ENCODE measurements at regions not wholly inside any gene's neighbourhood (a gene's known extent, or its start where the extent isn't known, plus 50 kb on each side); places are given as distances from the start of the nearest gene placed in this dataset.

DNA sequence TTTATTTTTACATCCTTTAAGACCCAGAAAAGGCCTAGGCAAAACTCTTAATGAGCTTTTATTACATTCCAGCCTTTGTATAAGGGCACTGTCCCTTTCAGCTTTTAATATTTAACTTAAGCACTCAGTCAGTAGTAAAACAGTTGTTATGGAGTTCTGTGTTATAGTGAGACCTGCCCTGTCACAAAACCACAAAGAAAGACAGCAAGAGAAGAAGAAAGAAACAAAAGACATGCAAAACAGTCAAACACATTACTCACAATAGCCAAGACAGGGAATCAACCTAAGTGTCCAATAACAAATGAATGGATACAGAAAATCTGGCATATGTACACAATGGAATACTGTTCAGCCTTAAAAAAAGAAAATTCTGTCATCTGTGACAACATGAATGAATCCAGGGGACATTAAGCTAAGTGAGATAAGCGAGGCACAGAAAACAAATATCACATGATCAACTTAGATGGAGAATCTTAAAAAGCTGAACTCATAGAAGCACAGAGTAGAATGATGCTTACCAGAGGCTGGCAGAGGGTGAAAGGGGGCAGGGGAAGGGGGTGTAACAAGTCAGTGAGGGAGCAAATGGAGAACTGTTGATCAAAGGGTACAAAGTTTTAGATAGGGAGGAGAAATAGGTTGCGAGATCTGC lies 63.8 kb upstream of the CCNG1 start:
- Mint-ChIP-seq H3K4me1 (ENCODE audit: low read depth, unreplicated experiment) (peaks cover 44% of the 10 kb centered on the region), H3K27ac (ENCODE audit: unreplicated experiment) (peak overlapping the region; percentile 9), H3K27me3 (ENCODE audit: unreplicated experiment) (no peaks in the 10 kb centered on the region), H3K4me3 (ENCODE audit: low read depth, unreplicated experiment) (peak overlapping the region; percentile 6), H3K36me3 (ENCODE audit: insufficient read depth, unreplicated experiment) (no peaks in the 10 kb centered on the region), H3K9me3 (ENCODE audit: low read depth, unreplicated experiment) (peaks cover 2% of the 10 kb centered on the region)
- no TSS peak for BruUV-seq (replicated peaks)
- TF ChIP-seq, protein P1, sequence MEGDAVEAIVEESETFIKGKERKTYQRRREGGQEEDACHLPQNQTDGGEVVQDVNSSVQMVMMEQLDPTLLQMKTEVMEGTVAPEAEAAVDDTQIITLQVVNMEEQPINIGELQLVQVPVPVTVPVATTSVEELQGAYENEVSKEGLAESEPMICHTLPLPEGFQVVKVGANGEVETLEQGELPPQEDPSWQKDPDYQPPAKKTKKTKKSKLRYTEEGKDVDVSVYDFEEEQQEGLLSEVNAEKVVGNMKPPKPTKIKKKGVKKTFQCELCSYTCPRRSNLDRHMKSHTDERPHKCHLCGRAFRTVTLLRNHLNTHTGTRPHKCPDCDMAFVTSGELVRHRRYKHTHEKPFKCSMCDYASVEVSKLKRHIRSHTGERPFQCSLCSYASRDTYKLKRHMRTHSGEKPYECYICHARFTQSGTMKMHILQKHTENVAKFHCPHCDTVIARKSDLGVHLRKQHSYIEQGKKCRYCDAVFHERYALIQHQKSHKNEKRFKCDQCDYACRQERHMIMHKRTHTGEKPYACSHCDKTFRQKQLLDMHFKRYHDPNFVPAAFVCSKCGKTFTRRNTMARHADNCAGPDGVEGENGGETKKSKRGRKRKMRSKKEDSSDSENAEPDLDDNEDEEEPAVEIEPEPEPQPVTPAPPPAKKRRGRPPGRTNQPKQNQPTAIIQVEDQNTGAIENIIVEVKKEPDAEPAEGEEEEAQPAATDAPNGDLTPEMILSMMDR (IDR thresholded peaks at IDR 0.05; ENCODE audit: unreplicated experiment): no peak
- intact Hi-C loops (cut with micrococcal nuclease; ENCODE audit: unreplicated experiment): no loop called here
- CTCF ChIA-PET: interaction anchor here (0.5 to 1.4 kb wide), 3 partner anchors 35 to 1526 kb away, joined by 3 to 4 read pairs (median 4); no protein-coding TSS in a partner anchor
- DNase-seq: no peak

DNA sequence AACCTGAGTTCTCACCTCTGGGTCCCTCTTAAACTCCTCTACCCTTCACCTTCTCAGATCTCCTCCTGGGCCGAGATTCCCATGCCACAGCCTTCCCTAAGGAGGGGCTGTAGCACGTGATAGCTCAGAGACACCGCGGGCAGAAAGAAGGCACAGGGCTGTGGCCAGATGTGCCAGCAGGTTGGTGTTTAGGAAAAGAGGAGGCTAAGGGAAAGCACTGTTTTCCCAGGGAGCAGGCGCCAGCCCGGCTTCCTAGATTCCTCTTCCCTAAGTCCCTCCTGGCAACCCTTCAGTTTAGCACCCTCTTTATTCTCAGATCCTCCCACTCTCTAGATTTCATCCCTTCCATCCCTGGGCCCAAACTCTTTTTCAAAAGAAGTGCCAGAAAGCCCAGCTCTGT lies 59.4 kb upstream of the CCNG1 start:
- TF ChIP-seq, protein P1 (IDR thresholded peaks at IDR 0.05; ENCODE audit: unreplicated experiment): no peak
- Mint-ChIP-seq H3K36me3 (ENCODE audit: insufficient read depth, unreplicated experiment) (peaks cover 6% of the 10 kb centered on the region), H3K4me3 (ENCODE audit: low read depth, unreplicated experiment) (no peak overlapping the region), H3K27ac (ENCODE audit: unreplicated experiment) (no peak overlapping the region), H3K4me1 (ENCODE audit: low read depth, unreplicated experiment) (peaks cover 49% of the 10 kb centered on the region), H3K27me3 (ENCODE audit: unreplicated experiment) (no peaks in the 10 kb centered on the region), H3K9me3 (ENCODE audit: low read depth, unreplicated experiment) (peaks cover 7% of the 10 kb centered on the region)
- intact Hi-C loops (cut with micrococcal nuclease; ENCODE audit: unreplicated experiment): loop anchor here (2.0 kb wide), 1 partner anchor 31 kb away; no protein-coding TSS in a partner anchor
- no TSS peak for BruUV-seq (replicated peaks)
- DNase-seq: no peak
- CTCF ChIA-PET: interaction anchor here (1.0 kb wide), 1 partner anchor 31 kb away, joined by 3 read pairs; no protein-coding TSS in a partner anchor

DNA sequence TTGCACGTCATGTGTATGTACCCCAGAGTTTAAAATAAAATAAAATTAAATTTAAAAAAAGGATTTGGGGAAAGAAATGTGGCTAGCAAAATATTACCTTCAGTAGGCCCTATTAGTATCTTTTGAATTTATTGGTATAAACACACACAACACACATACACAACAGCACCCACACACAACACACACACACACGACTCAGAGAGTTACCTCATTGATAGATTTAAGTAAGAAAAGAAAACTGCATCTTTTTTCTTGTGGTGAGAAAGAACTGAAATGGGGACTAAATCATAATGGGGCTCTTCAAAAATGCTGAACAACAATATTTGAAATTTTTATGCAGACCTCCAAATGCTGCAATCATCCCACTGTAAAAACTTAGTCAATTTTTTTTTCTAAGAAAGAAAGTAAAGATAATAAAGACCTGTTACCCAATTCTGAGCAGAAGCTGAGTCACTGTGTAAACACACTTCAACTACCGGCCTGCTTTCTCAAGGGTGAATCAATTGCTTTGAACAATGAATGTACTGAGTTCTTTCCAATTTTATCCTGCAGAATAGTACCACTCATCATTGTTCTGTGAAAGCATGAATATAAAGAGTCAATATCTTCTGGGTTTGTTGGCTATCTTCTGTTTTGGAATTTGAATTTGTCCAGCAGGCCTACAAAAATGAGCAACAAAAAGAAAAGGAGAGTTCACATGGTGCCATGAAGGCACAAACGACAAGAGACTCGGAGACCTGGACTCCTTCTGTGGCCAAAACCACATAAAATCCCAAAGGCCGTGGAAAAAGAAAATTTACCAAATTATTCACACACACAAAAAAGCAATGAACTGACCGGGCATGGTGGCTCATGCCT lies 57.9 kb upstream of the CCNG1 start:
- no TSS peak for BruUV-seq (replicated peaks)
- Mint-ChIP-seq H3K9me3 (ENCODE audit: low read depth, unreplicated experiment) (peaks cover 7% of the 10 kb centered on the region), H3K4me1 (ENCODE audit: low read depth, unreplicated experiment) (peaks cover 34% of the 10 kb centered on the region), H3K4me3 (ENCODE audit: low read depth, unreplicated experiment) (peak overlapping the region; percentile 36), H3K36me3 (ENCODE audit: insufficient read depth, unreplicated experiment) (peaks cover 6% of the 10 kb centered on the region), H3K27ac (ENCODE audit: unreplicated experiment) (peak overlapping the region; percentile 90), H3K27me3 (ENCODE audit: unreplicated experiment) (no peaks in the 10 kb centered on the region)
- intact Hi-C loops (cut with micrococcal nuclease; ENCODE audit: unreplicated experiment): loop anchor here (2.0 kb wide), 1 partner anchor 29 kb away; no protein-coding TSS in a partner anchor
- CTCF ChIA-PET: interaction anchor here (1.1 kb wide), 1 partner anchor 1047 kb away, joined by 3 read pairs; no protein-coding TSS in a partner anchor
- DNase-seq: peak; percentile 54
- TF ChIP-seq, protein P1 (IDR thresholded peaks at IDR 0.05; ENCODE audit: unreplicated experiment): no peak

DNA sequence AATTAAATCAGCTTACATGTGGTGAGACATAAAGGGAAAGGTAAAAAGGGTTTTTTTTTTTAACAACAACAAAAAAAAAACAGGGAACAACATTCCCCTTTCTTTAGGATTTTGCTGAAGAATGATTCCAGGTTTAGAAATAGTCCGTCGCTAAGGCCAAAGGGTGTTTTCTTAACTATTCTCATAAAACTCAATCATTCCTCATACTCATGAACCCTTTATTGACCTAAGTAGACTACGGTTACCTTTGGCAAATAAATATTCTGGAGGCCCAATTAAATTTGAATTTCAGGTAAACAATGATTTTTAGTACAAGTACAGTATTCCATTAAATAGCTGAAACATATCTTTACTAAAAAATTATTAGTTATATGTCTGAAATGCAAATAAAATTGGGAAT lies 55.6 kb upstream of the CCNG1 start:
- Mint-ChIP-seq H3K4me1 (ENCODE audit: low read depth, unreplicated experiment) (peaks cover 24% of the 10 kb centered on the region), H3K4me3 (ENCODE audit: low read depth, unreplicated experiment) (no peak overlapping the region), H3K9me3 (ENCODE audit: low read depth, unreplicated experiment) (peaks cover 6% of the 10 kb centered on the region), H3K27me3 (ENCODE audit: unreplicated experiment) (no peaks in the 10 kb centered on the region), H3K36me3 (ENCODE audit: insufficient read depth, unreplicated experiment) (peaks cover 6% of the 10 kb centered on the region), H3K27ac (ENCODE audit: unreplicated experiment) (no peak overlapping the region)
- intact Hi-C loops (cut with micrococcal nuclease; ENCODE audit: unreplicated experiment): no loop called here
- CTCF ChIA-PET: no interaction called here
- TF ChIP-seq, protein P1 (IDR thresholded peaks at IDR 0.05; ENCODE audit: unreplicated experiment): no peak
- no peak for DNase-seq
- no TSS peak for BruUV-seq (replicated peaks)

All from Calu3 (cell line).